ENCODE measurements at regions not wholly inside any gene's neighbourhood (a gene's known extent, or its start where the extent isn't known, plus 50 kb on each side); places are given as distances from the start of the nearest gene placed in this dataset.

DNA sequence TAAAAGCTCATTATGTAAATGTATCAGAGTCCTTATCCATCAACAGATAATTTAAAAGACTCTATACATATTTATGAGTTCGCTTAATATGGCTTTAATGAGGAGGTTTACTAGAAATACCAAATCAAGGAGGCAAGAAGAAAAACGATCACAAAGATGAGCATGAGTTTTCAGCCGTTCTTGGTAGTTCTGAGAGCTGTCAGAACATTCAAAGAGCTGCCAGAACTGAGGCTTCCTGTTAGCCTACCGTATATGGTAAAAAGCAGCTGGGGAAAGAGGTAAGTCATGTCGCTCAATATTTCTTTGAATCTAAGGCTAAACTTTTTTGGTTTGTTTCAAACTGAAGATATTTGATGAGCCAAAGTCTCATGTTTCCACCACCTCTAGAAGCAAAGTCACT, 115.3 kb upstream of the PLXNC1 start:
- TF ChIP-seq, protein P1, sequence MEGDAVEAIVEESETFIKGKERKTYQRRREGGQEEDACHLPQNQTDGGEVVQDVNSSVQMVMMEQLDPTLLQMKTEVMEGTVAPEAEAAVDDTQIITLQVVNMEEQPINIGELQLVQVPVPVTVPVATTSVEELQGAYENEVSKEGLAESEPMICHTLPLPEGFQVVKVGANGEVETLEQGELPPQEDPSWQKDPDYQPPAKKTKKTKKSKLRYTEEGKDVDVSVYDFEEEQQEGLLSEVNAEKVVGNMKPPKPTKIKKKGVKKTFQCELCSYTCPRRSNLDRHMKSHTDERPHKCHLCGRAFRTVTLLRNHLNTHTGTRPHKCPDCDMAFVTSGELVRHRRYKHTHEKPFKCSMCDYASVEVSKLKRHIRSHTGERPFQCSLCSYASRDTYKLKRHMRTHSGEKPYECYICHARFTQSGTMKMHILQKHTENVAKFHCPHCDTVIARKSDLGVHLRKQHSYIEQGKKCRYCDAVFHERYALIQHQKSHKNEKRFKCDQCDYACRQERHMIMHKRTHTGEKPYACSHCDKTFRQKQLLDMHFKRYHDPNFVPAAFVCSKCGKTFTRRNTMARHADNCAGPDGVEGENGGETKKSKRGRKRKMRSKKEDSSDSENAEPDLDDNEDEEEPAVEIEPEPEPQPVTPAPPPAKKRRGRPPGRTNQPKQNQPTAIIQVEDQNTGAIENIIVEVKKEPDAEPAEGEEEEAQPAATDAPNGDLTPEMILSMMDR (IDR thresholded peaks at IDR 0.05), result no peak
- TF ChIP-seq POLR2A (IDR thresholded peaks at IDR 0.05), result no peak

Data from lower leg skin (tissue), 3 donors.